ENCODE measurements at regions not wholly inside any gene's neighbourhood (a gene's known extent, or its start where the extent isn't known, plus 50 kb on each side); places are given as distances from the start of the nearest gene placed in this dataset.
A peak's percentile ranks its signal among the peaks of the same experiment; 100 is the strongest.

DNA sequence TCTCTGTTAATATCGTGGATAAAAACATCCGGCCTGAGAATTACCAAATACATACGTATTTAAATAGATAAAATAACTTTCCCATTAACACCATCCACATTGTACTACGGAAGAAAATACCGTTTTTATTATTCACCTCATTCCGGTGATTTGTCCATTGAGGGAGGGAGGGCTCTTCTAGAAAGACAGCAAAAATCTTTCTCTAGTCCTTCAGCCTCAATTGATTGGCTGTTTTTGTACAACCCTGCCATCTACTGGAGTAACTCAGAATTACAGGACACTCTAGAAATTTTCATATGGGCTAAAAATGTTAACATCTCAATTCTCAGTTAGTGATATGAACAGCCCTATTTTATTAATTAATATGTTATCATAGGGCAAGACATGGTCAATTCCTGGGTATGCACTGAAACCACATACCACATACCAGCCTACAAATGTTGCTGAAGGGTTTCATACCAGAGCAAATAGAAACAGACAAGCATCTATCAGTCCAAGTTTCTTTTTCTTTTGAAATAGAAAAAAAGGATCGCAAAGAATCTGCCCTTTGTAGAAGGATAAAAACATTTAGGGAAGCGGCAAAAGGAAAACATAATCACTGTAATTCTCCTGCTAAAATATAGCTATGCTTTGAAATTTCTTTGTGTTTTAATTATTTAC lies 55.8 kb upstream of the CDCA7L start:
- Histone ChIP-seq H2AFZ (ENCODE audit: low read length) (peak overlapping the region; percentile 86), H4K20me1 (ENCODE audit: insufficient read depth, low read depth, low read length) (no peaks in the 10 kb centered on the region), H3K79me2 (ENCODE audit: low read length) (no peaks in the 10 kb centered on the region), H3K9me2 (replicated peaks; ENCODE audit: insufficient read depth, low read length) (no peaks in the 10 kb centered on the region), H3K4me2 (ENCODE audit: low read depth, low read length, poor library complexity, severe bottlenecking) (peak overlapping the region; percentile 69), H3K27ac (ENCODE audit: low read length) (no peak overlapping the region), H3K4me1 (ENCODE audit: low read length) (peaks cover 18% of the 10 kb centered on the region), H3K9me3 (ENCODE audit: low read length) (no peaks in the 10 kb centered on the region), H3K27me3 (ENCODE audit: low read length) (no peaks in the 10 kb centered on the region), H3K9ac (ENCODE audit: low read length) (peak overlapping the region; percentile 36), H3K36me3 (ENCODE audit: insufficient read depth, low read length) (no peaks in the 10 kb centered on the region), H3K4me3 (ENCODE audit: low read length) (peak overlapping the region; percentile 35)
- peak; percentile 88 for DNase-seq

DNA sequence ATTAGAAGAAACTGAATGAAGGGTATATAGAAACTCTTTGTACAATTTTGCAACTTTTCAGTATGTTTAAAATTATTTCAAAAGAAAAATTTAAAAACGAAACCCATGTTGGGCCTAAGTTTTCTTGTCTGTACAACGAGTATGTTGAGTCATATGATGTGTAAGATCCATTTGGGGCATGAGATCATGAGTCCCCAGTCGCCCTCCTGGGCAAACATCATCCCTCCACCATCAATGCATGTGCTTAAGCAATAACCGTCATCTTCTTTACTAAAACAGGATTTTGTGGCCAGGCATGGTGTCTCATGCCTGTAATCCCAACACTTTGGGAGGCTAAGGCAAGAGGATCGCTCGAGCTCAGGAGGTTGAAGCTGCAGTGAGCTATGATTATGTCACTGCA lies 54.2 kb upstream of the CDCA7L start:
- DNase-seq, result no peak
- no peaks in the 10 kb centered on the region for H3K36me3 ChIP-seq (ENCODE audit: insufficient read depth, low read length)
- peak overlapping the region; percentile 62; the same call in 1 of the 2 replicates for H2AFZ ChIP-seq (ENCODE audit: low read length)
- H3K27ac ChIP-seq (ENCODE audit: low read length), result no peak overlapping the region
- H3K9ac ChIP-seq (ENCODE audit: low read length), result no peak overlapping the region
- H3K9me3 ChIP-seq (ENCODE audit: low read length), result no peaks in the 10 kb centered on the region
- no peaks in the 10 kb centered on the region for H3K79me2 ChIP-seq (ENCODE audit: low read length)
- H3K9me2 ChIP-seq (replicated peaks; ENCODE audit: insufficient read depth, low read length), result no peaks in the 10 kb centered on the region
- no peak overlapping the region for H3K4me3 ChIP-seq (ENCODE audit: low read length)
- H3K4me2 ChIP-seq (ENCODE audit: low read depth, low read length, poor library complexity, severe bottlenecking), result no peak overlapping the region
- no peaks in the 10 kb centered on the region for H3K27me3 ChIP-seq (ENCODE audit: low read length)
- peaks cover 25% of the 10 kb centered on the region for H3K4me1 ChIP-seq (ENCODE audit: low read length)
- no peaks in the 10 kb centered on the region for H4K20me1 ChIP-seq (ENCODE audit: insufficient read depth, low read depth, low read length)

DNA sequence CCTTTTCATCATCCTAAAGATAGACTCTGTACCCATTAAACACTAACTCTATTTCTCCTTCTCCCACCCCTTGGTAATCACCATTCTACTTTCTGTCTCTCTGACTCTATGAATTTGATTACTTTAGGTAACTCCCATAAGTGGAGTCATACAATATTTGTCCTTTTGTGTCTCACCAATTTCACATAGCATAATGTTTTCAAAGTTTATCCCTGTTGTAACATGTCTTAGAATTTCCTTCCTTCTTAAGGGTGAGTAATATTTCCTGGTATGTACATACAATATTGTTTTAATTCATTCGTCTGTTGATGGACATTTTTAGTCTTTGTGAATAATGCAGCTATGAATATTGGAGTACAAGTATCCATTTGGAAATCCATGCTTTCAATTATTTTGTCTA lies 50.9 kb upstream of the CDCA7L start:
- H3K4me2 ChIP-seq (ENCODE audit: low read depth, low read length, poor library complexity, severe bottlenecking), result no peak overlapping the region
- H3K36me3 ChIP-seq (ENCODE audit: insufficient read depth, low read length), result no peaks in the 10 kb centered on the region; the same call in 1 of the 2 replicates
- no peaks in the 10 kb centered on the region for H3K9me3 ChIP-seq (ENCODE audit: low read length)
- no peaks in the 10 kb centered on the region for H3K27me3 ChIP-seq (ENCODE audit: low read length)
- H3K4me3 ChIP-seq (ENCODE audit: low read length), result no peak overlapping the region
- no peak overlapping the region for H3K27ac ChIP-seq (ENCODE audit: low read length)
- no peak for DNase-seq
- no peak overlapping the region for H2AFZ ChIP-seq (ENCODE audit: low read length)
- H4K20me1 ChIP-seq (ENCODE audit: insufficient read depth, low read depth, low read length), result no peaks in the 10 kb centered on the region
- H3K79me2 ChIP-seq (ENCODE audit: low read length), result no peaks in the 10 kb centered on the region
- no peak overlapping the region for H3K9ac ChIP-seq (ENCODE audit: low read length)
- no peaks in the 10 kb centered on the region for H3K9me2 ChIP-seq (replicated peaks; ENCODE audit: insufficient read depth, low read length)
- H3K4me1 ChIP-seq (ENCODE audit: low read length), result peaks cover 22% of the 10 kb centered on the region

Data from Karpas-422 (cell line).